NCI-H146 (cell line): ENCODE measurements at regions not wholly inside any gene's neighbourhood (a gene's known extent, or its start where the extent isn't known, plus 50 kb on each side); places are given as distances from the start of the nearest gene placed in this dataset.
"Not testable (repeated sequence)": the region's sequence is repeated elsewhere in the genome, so short reads cannot be mapped to it uniquely, and the experiment has no call there.

Source experiments
- DNase-seq: peaks from one replicate; lab custom pipeline; 2025; lab: John Stamatoyannopoulos, UW

DNA sequence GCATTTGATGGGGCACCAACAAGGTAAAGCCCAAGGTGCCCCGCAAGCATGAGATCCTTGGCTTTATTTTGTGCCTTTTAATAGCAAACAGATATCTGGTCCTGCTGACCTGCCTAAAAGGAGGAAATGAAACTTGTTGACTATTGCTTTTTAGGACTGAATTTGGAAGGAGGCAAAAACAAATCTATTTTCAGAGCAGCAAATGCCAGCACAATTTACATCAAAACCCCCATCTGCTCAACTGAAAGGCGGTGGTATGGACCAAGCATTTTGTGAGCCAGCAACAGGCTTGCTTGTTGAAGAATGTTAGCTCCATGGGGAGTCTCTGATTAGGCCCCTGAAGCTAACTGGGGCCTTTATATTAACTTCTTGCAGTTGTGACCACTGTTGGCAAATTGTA is 192.6 kb upstream of the E2F8 start:
- no peak for DNase-seq

DNA sequence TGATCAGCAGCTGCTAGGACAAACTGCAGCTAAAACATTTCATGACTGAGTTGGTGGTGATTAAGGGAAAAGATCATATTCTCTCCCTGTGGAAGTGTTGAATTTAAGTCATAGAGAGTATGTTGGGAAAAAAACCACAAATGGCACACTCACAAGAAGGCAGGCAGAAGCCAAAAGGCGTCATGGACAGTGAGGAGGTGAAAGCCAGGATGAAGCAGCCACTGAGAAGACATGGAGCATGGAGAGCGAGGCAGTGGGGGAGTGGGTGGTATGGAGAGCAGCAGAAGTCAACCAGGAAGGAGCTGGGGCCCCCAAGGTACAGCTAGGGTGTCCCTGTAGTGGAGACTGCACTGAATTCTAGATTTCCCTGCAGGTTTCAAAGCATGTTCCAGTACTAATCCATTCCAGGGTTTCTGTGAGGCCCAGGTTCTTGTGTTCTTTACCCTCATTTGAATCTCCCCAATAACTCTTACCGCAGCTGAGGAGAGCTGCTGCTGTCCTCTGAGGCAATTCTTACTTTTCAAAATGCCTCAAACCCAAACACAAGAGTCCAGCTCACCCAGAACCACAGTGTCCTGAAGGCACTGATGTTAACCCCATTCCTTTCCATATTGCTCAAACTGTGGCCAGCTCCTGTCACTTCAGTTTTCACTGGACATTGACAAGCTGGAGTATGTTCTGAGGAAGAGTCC is 191.8 kb upstream of the E2F8 start:
- DNase-seq = no peak

DNA sequence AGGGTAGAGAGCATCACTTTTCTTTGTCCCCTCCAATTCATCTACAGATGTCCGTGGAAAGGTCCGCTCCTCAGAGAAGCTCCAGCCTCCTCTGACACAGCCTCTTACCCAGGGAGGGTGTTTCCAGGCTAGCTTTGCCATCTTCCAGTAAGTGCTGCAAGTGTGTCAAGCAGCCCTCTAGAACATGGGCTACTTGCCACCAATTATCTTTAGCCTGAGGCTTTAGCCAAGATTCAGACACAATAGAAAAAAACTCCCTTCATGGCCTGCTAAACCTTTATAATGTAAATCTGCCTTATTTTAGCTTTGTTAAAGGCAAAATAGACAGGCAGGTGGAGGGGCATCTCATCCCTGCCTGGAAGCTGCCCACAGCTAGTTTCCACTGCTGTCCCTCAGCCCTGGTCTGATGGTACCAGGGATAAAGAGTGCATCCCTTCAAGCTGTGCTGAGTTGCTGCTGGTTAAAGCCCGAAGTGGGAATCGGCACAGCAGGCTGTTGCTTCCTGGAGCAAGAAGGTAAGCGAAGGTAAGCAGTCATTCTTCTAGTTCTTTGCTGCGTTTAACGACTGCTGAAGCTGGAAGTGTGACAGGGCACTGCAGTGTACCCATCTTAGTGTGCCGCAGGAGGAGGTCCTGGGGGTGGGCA is 190.1 kb upstream of the E2F8 start:
- DNase-seq = no peak

DNA sequence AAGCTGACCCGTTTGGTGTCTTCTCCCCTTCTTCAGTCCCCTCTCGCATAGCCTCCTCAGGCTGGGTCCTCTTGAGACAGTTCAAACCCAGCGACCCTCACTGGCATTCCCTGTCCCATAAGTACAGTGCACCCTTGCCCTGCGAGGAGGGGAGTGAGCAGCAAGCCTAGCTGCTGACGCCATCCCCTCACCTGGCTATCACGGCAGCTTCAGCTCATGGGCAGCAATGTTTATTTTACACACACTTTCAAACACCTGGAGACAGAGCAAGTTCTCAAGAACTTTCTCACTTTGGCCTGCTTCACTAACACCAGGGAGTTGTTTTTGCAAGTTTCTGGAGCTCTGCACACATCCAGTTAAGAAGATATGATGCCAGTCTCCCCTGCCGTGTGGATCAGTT is 189.6 kb upstream of the E2F8 start:
- no peak for DNase-seq

DNA sequence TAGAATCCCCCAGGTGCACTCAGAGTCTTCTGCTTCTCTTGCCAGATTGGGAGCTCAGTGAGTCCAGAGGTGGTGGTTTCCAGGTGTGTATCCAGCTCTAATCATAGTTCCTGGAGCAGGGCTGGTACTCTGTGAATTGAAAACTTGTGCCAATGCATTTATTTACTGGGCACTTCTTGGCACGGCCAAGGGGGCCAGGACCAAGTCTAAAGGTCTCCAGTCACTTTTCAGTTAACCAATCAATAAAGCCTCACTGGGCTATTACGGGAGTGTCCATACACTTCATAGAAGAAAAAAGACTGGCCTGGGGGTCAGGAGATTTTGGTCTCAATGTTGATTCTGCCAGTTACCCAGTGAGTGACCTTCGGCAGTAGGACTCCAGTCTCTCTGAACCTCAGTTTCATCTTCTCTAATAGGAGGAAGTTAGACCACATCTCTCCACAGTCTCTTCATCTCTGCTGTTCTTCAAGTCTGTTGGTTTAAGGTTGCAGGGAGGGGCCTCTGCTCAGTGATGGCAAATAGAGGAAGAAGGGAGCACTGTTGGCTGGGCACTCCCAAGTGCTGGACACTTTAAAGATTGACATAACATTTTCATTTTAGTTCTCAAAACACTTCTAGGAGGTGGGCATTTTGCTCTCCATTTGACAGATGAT is 188.5 kb upstream of the E2F8 start:
- no peak for DNase-seq

DNA sequence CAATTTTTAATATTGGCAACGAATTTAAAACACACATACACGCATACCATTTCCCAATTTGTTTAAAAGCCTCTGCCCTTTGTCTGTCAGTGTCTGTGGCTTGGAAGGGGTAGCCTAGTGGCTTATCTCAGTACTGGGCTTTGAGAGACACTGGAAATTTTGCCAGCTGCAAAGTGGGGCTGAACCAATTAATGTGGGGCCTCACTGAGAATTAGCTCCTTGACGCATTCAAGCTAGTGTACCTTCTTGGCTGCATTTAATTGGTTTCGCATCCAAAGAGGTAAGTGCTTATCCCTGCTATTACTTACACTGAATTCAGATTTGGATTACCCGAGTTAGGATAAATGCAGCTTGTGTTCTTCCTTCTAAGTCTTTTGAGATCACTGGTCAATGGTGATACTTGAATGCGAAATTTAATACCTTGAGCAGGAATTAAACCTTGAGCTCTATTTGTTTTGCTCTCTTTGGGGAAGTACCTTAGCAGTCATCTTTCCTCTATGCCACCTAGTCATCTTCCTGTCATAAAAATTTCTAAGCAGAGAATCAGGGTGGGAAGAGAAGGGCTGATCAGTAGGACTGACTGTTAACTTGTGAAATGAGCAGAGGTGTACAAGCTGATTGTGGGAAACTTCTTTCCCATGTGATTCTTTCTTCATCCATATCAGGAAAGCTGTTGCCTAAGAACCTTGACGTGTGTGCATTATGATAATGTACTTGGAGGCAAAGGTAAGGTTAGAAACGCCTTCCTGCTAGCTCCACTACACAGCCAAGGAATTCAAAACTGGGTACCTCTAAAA is 187.7 kb upstream of the E2F8 start:
- no peak for DNase-seq

DNA sequence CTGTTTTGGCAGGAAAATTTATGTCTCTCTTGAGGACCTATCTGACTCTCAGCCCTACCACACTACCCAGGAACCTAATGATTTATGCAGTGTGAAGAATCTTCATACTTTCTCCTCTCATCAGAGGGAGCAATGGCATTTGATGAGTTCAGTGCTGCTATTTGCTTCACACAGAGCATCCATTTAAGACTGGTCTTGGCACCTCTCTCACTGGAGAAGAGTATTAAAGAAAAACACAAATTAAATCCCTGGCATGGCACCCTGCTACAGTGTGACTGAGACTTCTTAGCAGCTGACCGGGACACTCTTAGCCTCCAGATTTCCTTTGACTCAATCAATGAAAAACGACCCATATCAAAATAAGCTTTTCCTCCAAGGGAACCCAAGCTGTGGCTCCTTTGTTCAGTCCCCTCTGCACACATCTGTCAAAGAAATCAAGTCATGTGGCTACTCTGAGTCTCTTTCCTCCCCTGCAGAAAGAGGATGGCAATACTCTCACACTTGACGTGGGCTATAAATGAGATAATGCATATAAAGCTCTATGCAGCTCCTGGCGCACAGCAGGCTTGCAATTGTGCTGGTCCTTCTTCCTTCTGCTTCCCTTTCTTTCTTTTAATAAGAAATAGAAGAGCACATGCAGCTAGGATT is 186.1 kb upstream of the E2F8 start:
- DNase-seq = no peak

DNA sequence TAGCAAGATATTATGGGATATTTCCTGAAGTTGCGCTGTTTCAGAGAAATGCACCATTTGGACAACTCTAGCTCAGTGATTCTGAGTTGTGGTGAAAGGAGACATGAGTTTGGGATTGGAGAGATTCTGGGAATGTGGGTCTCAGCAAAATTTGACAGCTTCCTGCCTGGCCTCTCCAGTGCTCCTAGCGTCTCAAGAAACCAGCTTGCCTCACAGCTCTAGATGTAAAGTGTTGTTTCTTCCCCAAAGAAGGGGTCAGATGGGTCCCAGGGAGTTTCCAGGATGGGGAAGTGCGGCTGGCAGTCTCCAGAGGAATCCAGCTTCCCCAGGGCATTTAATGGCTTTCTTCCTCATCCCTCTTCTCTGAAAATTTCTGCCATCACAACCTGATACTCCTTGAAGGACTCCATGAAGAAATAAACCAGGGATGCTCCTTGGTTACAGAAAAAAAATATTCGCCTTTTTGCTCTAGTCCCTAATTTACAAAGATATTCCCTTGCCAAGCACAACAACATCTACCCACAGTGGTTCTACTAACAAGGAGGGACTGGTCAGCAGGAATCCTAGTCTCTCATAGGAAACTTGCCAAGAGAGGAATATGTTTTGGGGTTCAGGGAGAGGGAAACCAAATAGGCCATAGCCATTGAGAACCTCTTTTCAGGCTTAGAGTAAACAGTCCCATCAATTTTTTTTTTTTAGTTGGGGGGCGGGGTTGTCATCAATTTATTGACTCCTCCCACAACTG is 185.4 kb upstream of the E2F8 start:
- DNase-seq = no peak

DNA sequence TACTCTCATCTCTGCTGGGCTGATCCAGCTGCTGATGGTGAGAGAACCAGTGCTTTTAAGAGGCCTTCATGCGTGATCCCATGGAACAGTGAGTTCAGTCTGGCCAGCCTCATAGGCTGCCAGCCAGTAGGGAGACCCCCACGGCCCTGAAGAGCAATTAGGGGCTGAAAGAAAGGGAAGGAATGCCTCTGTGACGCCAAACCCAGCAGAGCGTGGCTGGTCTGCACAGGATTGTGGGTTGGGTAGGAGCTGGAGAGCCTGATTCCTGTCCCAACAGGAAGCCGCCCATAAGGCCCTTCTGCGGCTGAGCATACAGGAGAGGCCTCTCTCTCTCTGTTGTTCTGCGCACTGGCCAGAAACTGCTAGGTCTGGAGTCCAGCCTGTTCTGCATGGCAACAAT is 181.5 kb upstream of the E2F8 start:
- DNase-seq = no peak

DNA sequence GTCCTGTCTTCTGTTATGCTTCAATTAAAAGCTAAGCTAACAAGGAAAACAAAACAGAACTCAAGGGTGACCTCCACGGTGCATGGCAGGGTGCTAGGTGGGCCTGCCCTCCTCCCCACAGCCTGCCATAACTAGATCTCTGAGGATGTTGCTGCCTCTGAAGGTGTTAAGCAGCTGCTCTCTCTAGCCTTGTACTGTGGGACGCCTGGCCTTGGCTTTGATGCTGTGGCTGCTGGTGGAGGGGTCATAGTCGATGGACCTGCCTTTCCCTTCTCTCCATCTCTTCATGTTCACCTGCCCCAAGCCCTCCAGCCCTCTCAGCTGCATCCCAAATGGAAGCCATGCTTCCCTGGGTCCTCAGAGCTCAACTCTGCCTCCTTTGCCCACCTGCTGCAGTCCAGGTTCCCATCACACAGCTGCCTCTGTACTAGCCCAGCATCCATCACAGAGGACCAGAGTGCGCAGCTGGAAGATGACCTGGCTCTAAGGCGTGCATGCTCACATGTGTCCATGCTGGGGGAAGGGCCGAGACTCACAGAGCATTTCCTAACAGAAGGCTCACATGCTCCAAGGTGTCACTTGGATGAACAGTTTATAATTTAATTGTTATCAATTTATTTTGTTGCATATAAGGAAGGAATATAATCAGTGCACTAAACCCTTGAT is 180.3 kb upstream of the E2F8 start:
- no peak for DNase-seq

DNA sequence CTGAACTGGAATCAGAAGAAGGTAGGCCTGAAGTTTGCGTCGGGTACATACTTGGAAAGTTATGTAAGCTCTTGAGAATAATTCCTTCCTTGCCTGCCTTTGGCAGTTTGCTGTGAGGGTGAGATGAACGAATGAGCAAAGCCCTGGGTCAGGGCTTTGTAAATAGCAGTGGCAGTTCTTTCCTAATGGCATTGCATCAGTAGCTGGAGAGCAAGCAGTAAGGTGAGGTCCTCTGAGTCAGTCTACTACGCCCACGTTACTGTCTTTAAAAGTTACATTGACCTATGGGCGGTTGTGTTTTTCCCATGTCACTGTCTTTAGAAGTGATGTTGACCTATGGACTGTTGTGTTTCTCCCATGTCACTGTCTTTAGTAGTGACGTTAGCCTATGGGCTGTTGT is 179.1 kb upstream of the E2F8 start:
- no peak for DNase-seq

DNA sequence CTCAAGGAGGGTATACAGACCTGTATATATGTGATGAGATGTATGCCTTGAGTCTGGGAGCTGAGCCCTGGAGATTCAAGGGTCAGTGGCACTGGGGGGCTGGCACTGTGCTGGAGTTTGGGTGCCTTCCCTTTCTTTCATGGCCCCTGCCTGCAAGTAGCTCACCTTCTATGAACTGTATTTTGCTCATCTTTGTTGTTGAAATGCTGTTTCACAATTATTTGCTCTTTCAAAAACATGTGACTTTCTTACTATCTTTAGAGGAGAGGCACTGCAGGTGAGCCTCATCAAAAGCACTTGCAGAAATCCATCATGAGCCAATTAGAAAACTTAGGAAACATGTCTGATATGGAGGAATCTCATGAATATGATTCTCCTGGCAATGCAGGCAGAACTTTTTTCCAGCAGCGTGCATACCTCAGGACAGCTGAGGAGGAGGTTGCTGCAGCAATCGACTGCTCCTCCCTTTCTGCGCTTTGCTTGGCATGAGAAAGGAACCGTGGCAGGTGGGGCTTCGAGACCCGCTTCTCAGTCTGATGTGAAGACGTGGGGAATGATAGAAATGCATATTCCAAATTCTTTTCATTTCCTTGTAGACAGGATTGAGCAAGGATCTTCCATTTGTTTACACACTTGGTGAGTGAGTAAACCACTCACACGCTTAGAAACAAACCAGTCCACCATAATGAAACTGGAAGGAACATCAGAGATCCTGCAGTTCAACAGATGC is 178.4 kb upstream of the E2F8 start:
- DNase-seq = no peak

DNA sequence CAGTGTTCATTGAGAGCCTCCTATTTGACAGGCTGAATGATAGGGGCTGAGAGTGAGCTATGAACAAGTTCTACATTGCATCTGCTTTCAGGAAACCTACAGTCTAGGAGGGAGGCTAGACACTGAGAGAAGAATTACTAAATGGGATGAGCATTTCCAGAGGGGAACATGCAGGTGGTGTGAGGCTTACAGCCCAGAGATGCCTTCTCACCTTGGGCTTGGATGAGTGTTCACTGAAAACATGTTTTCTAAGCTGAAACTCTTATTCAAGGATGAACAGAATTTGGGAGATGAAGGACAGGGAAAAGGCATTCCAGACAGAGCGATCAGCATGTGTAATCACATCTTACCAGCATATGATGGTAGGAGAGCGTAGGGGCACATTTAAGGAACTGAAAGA is 177.5 kb upstream of the E2F8 start:
- no peak for DNase-seq

DNA sequence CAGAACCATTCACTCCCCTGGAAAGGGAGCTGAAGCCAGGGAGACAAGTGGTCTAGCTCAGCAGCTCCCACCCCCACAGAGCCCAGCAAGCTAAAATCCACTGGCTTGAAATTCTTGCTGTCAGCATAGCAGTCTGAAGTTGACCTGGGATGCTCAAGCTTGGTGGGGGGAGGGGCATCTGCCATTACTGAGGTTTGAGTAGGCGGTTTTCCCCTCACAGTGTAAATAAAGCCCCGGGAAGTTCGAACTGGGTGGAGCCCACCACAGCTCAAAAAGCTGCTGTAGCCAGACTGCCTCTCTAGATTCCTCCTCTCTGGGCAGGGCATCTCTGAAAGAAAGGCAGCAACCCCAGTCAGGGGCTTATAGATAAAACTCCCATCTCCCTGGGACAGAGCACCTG is 171.3 kb upstream of the E2F8 start:
- DNase-seq = not testable (repeated sequence)

DNA sequence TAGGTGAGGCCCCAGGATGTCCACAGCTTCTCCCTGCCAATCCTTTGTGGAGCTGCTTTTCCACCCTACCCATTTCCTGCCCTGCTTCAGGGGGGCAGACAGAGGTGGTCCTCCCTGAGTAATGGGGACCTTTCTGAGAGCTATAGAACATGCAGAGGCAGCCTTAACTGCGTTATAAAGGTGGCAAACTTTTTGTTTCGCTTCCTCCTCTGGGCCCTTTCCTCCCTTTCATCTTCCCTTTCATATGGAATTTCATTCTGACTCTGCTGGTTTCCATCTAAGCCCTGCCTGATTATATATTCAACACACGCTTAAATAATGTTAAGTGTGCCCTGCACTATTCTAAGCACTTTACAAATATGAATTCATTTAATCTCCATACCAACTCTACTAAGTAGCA is 169.3 kb upstream of the E2F8 start:
- DNase-seq = no peak

DNA sequence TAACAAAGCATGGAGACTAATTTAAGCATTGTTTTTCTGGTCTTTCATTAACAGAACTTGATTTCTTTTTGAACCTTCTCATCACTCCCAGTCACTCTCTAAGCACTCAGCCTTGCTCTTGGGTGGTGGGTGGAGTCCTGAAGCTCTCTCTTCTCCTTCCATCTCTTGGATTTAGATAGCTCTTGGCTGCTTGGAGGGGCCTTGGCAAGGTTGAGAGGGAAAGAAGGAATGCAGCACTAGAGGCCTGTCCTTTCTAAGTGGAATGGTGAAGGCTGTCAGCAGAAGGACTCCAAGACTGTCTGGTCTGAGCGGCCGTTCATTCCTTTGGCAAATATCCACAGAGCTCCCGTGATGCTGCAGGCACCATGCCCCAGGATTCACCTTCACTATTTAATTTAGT is 168.6 kb upstream of the E2F8 start:
- DNase-seq = no peak

DNA sequence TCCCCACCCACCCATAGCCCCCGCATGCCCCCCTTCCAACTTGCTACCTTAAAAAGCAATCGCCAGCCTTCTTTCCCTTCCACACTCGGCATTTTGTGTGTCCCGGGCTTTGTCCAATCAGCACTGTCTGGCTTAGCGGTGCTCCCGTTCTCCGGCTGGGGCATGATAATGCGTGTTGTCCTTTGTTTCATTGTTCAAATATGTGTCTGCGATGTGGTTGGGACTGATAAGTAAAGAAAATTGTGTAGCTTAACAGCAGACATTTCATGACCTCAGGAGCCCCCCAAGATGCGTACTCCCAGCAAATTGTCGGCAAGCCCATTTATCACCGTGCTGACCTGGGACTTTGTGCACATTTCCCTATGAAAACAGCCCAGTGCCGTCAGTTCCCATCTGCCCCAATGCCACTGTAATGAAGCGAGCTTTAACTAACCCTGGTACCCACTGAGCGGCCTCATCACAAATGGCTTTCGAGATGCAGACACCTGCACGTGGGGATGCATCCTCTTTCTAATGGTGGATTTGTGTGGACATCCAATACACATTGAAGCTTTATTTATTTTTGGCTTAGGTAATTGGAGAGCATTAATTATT is 167.0 kb upstream of the E2F8 start:
- peak; percentile 16 for DNase-seq

DNA sequence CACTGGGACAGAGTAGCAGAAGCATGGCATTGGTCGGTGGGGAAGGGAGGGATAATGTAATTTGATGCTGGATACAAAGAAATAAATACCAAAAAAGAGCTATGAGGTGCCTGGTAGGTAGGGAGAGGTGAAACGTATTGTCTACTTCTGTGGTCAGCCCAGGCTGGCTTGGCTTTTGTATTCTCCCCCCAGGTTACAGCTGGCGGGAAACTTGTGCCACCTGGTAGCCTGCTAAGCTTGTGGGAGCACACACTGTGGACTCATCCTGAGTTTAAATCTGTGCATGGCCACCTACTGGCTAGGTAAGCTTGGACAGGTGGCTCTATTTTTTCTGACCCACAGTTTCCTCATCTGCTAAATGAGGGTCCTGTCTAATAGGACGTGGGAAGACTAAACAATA is 165.2 kb upstream of the E2F8 start:
- peak; percentile 22 for DNase-seq

DNA sequence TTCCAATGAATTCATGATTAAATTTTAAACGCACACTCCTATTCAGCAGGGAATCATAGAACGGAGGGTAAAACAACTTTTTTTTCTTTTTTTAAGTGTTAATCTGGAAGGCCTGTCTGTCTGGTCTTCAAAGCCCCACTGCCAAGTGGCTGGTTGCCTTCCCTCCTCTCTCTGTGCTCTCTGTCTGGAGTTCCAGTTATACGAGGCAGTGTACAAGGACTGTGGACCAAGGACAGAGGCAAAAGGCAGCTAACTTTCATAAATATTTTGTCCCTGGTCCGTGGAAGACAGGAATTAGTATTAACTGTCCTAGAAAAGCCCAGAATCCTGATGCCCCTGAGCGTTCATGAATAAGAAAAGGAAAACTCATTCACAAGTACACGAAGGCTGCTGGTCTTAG is 164.0 kb upstream of the E2F8 start:
- no peak for DNase-seq
